PC-9 (cell line): ENCODE measurements at regions not wholly inside any gene's neighbourhood (a gene's known extent, or its start where the extent isn't known, plus 50 kb on each side); places are given as distances from the start of the nearest gene placed in this dataset.

ENCODE experiments used
- EZH2 ChIP-seq: fragments of 200-600 bp; sonication (generic); IDR thresholded peaks from 2 replicates; pipeline ENCODE4 v1.8.0; 2017; ENCODE audit warnings: antibody characterized with exemption, low read depth
- TF ChIP-seq, protein P1 (sequence below): fragments of 200-600 bp; sonication (generic); conservative IDR thresholded peaks from 2 replicates; pipeline ENCODE4 v1.6.1; 2017; ENCODE audit warnings: mixed run types, antibody characterized with exemption, mild to moderate bottlenecking, moderate library complexity

DNA sequence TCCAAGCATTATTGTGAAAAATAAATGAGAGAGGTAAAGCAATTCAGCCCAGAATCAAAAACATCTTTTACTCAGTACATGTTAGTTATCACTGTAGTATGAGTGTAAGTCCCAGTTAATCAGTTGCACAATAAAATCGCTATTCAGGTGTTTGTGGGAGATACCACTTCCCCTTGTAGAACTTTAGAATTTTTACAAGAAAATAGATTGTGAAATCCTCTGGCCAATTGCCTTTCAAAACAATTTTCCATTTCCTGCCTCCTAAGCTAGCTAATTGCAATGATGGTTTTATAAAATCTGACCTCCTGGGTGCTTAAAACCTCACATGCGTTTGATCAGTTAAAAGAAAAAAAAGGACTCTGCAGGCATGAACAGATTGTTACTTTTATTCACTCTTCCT is 332.5 kb downstream of the PID1 start:
- TF ChIP-seq, protein P1, sequence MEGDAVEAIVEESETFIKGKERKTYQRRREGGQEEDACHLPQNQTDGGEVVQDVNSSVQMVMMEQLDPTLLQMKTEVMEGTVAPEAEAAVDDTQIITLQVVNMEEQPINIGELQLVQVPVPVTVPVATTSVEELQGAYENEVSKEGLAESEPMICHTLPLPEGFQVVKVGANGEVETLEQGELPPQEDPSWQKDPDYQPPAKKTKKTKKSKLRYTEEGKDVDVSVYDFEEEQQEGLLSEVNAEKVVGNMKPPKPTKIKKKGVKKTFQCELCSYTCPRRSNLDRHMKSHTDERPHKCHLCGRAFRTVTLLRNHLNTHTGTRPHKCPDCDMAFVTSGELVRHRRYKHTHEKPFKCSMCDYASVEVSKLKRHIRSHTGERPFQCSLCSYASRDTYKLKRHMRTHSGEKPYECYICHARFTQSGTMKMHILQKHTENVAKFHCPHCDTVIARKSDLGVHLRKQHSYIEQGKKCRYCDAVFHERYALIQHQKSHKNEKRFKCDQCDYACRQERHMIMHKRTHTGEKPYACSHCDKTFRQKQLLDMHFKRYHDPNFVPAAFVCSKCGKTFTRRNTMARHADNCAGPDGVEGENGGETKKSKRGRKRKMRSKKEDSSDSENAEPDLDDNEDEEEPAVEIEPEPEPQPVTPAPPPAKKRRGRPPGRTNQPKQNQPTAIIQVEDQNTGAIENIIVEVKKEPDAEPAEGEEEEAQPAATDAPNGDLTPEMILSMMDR: no peak
- TF ChIP-seq EZH2: no peak
